ENCODE measurements at regions not wholly inside any gene's neighbourhood (a gene's known extent, or its start where the extent isn't known, plus 50 kb on each side); places are given as distances from the start of the nearest gene placed in this dataset.

DNA sequence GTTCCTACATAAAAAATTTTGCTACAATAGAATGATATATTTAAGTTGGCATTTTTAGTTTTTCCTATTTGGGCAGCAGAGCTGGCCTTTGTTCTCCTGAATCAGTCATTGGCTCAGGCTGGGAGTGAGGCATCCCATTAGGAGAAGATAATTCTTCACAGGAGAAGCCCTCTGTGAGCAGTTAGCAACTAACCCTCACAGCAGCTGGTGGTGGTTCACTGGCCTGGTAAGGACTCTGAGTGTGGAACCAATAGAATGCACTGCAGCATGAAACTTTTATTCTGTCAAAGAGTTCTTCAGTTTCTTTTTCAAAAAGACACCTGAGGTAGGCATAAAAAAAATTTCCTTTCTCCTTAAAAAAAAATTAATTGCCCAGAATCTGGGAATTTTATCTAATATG is 562.6 kb downstream of the ZNF385D start:
- TF ChIP-seq, protein P1, sequence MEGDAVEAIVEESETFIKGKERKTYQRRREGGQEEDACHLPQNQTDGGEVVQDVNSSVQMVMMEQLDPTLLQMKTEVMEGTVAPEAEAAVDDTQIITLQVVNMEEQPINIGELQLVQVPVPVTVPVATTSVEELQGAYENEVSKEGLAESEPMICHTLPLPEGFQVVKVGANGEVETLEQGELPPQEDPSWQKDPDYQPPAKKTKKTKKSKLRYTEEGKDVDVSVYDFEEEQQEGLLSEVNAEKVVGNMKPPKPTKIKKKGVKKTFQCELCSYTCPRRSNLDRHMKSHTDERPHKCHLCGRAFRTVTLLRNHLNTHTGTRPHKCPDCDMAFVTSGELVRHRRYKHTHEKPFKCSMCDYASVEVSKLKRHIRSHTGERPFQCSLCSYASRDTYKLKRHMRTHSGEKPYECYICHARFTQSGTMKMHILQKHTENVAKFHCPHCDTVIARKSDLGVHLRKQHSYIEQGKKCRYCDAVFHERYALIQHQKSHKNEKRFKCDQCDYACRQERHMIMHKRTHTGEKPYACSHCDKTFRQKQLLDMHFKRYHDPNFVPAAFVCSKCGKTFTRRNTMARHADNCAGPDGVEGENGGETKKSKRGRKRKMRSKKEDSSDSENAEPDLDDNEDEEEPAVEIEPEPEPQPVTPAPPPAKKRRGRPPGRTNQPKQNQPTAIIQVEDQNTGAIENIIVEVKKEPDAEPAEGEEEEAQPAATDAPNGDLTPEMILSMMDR (conservative IDR thresholded peaks at IDR 0.05), result no peak
- TF ChIP-seq ZFX (IDR thresholded peaks at IDR 0.05), result no peak

All from C4-2B (cell line).